Subcutaneous abdominal adipose tissue (tissue), 5 donors: ENCODE measurements at regions not wholly inside any gene's neighbourhood (a gene's known extent, or its start where the extent isn't known, plus 50 kb on each side); places are given as distances from the start of the nearest gene placed in this dataset.

Source experiments
- H3K27ac ChIP-seq: one replicate; pipeline ENCODE4 v1.7.0; 2013; ENCODE audit warnings: low read depth, mild to moderate bottlenecking, inconsistent platforms, low read length, moderate library complexity
- H3K27me3 ChIP-seq, 5 donors: one replicate each; pipeline ENCODE4 v1.7.0; 2013; ENCODE audit warnings: low read length in 5 of 5, inconsistent platforms in 1 of 5; ENCODE audit not compliant: control insufficient read depth in 5 of 5, insufficient read depth in 4 of 5
- H3K36me3 ChIP-seq, 5 donors: one replicate each; pipeline ENCODE4 v1.7.0; 2013; ENCODE audit warnings: low read length in 5 of 5; ENCODE audit not compliant: control insufficient read depth in 5 of 5, insufficient read depth in 5 of 5
- H3K4me1 ChIP-seq, 5 donors: one replicate each; pipeline ENCODE4 v1.7.0; 2013; ENCODE audit warnings: low read length in 5 of 5, mild to moderate bottlenecking in 3 of 5, moderate library complexity in 1 of 5; ENCODE audit not compliant: control insufficient read depth in 5 of 5, insufficient read depth in 5 of 5
- H3K4me3 ChIP-seq, 5 donors: one replicate each; pipeline ENCODE4 v1.7.0; 2013; ENCODE audit warnings: low read length in 5 of 5, low read depth in 1 of 5
- H3K9ac ChIP-seq, 5 donors: one replicate each; pipeline ENCODE4 v1.7.0; 2013; ENCODE audit warnings: low read length in 5 of 5, mild to moderate bottlenecking in 4 of 5, moderate library complexity in 3 of 5
- H3K9me3 ChIP-seq, 5 donors: one replicate each; pipeline ENCODE4 v1.7.0; 2013; ENCODE audit warnings: low read length in 5 of 5; ENCODE audit not compliant: control insufficient read depth in 5 of 5
- donor health status: healthy.
- donor health status: healthy.
- donor health status: healthy.
- donor health status: healthy.
- donor health status: healthy.

DNA sequence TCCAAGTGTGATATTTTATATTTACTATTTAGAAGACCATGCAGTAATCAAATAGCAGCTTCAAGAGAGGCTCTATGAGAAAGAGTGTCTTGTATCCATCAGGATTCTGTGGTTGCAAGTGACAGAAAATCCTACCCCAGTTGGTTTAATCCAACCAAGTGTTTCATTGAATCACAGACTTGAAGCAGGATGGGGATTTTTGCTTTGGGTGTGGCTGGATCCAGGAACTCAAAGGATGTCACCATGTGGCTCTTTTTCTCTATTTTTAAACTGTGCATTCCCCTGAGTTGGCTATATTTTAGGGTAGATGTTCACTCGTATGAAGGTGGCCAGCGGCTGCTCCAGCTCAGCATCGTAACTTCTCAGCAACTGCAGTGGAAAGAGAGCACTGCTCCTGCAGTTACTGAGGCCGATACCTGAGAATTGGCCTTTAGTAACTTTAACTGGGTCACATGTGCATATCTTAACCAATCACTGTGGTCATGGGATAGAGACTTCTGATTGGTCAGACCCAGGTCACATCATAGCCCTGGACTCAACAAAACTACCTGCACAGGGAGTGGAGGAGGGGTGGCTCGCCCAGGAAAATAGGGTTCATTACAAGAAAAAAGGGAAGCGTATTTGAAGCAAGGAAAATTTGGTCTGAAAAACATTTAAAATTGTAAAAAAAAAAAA lies 396.1 kb upstream of the SULF2 start:
- H3K9me3 ChIP-seq: no peaks in the 10 kb centered on the region
- H3K27ac ChIP-seq: no peak overlapping the region
- H3K36me3 ChIP-seq: no peaks in the 10 kb centered on the region
- H3K4me1 ChIP-seq: no peaks in the 10 kb centered on the region
- H3K9ac ChIP-seq: no peak overlapping the region
- no peak overlapping the region for H3K4me3 ChIP-seq
- peaks cover 0 to 2% (median 0%) of the 10 kb centered on the region in 5 donors for H3K27me3 ChIP-seq

DNA sequence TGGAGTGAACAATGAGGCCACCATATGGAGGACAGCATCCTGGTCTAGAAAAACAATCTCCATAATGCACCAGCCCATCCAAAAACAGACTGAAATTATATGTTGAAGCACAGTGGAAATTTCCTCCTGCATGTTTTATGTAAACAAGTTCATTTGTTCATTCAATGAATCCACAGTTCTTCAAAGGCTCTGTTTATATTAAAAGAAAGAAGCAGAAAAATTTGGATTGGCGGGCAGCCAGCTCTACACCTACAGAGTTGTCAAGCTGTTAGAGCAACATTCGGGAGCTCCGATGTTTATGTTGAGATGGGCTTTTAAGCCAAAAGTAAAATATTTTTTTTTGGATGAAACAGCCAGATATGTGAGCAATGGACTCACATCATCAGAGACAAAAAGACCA lies 395.3 kb upstream of the SULF2 start:
- Histone ChIP-seq H3K9me3 (no peaks in the 10 kb centered on the region), H3K4me3 (no peak overlapping the region), H3K4me1 (no peaks in the 10 kb centered on the region), H3K27me3 (peaks cover 0 to 2% (median 0%) of the 10 kb centered on the region in 5 donors), H3K36me3 (no peaks in the 10 kb centered on the region), H3K27ac (no peak overlapping the region), H3K9ac (no peak overlapping the region)

DNA sequence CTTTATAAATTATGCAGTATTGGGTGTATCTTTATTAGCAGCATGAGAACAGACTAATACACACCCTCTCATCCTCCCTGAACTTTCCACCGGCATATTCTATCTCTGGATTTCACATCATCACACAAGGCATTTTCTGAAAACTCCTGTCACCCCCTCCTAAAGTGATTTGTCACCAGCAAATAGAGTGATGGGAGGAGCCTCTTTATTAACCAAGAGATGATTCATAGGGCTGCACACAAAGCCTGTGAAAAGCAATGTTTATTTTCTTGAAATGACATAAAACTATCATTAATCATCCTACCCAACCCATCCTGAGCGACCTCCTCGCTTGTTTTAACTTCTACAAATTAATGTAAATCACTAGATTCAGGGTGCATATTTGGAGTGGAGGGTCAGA lies 394.7 kb upstream of the SULF2 start:
- Histone ChIP-seq H3K9me3 (no peaks in the 10 kb centered on the region), H3K36me3 (no peaks in the 10 kb centered on the region), H3K4me3 (no peak overlapping the region), H3K27me3 (peaks cover 0 to 2% (median 0%) of the 10 kb centered on the region in 5 donors), H3K4me1 (no peaks in the 10 kb centered on the region), H3K27ac (no peak overlapping the region), H3K9ac (no peak overlapping the region)

DNA sequence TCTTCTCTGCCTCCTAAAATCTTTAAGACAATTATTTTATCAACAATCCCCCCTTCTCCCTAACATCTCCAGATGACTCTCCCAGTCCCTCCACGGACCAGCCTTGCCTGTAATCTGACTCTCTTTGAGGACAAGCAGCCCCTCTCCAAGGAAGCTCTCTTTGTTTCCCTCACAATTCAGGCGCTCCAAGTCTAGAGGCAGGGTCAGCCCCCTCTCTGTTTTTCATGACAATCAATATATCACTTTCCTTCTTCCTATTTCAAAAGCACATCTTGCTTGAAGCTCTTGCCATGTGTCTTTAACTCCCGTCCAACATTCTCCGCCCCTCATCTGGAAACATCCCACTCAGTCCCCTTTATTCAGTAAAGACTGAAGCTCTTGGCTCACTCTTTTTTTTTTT lies 393.4 kb upstream of the SULF2 start:
- Histone ChIP-seq H3K9ac (no peak overlapping the region), H3K27ac (no peak overlapping the region), H3K4me3 (no peak overlapping the region)

DNA sequence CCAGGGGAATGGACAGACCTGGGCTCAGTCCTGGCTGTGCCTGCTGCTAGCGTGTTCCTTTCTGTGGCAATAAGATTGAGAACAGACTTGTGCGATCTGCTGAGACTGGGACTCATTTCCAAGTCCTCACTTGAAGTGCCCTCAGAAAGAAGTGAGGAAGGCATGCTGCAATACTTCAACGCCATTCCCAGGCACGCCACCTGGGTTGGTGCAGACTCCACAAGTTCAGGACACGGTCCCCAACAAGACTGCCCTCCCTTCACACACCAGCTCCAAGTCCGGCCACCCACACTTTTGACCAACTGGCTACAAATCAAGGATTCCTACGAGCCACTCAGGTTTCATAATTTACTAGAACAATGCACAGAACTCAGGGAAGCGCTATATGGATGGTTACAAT lies 391.8 kb upstream of the SULF2 start:
- Histone ChIP-seq H3K9ac (no peak overlapping the region), H3K9me3 (peaks cover 7 to 14% (median 10%) of the 10 kb centered on the region in 5 donors), H3K4me3 (no peak overlapping the region), H3K36me3 (no peaks in the 10 kb centered on the region), H3K27ac (no peak overlapping the region), H3K4me1 (no peaks in the 10 kb centered on the region), H3K27me3 (peaks cover 0 to 6% (median 3%) of the 10 kb centered on the region in 5 donors)

More for the DNA sequence above, 393.4 kb upstream of the SULF2 start:
- peaks cover 0 to under 1% (median 0%) of the 10 kb centered on the region in 5 donors for H3K9me3 ChIP-seq
- no peaks in the 10 kb centered on the region for H3K4me1 ChIP-seq
- no peaks in the 10 kb centered on the region for H3K36me3 ChIP-seq
- H3K27me3 ChIP-seq: peaks cover 0 to 2% (median 0%) of the 10 kb centered on the region in 5 donors

DNA sequence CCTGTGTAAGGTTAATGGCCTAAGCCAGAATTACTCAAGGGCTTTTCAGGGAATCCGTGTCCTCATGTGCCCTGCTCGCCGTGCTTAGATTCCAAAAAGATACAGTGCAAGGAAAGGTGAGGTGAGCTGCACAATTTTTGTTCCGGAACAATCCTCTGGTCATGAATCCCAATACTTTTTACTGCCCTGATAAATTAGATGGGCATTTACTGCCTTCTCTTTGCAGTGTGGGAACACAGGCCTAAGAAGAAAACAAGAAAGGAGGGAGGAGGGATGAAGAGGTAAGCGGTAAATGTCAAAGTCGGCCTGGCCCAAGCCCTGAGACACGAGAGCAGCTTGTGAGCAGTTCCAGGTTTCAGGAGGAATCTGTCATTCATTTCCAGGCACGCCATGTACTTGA lies 390.9 kb upstream of the SULF2 start:
- Histone ChIP-seq H3K9ac (no peak overlapping the region), H3K4me1 (no peaks in the 10 kb centered on the region), H3K9me3 (peaks cover 7 to 14% (median 10%) of the 10 kb centered on the region in 5 donors), H3K36me3 (no peaks in the 10 kb centered on the region), H3K27ac (no peak overlapping the region), H3K4me3 (no peak overlapping the region), H3K27me3 (peaks cover 0 to 11% (median 5%) of the 10 kb centered on the region in 5 donors)

DNA sequence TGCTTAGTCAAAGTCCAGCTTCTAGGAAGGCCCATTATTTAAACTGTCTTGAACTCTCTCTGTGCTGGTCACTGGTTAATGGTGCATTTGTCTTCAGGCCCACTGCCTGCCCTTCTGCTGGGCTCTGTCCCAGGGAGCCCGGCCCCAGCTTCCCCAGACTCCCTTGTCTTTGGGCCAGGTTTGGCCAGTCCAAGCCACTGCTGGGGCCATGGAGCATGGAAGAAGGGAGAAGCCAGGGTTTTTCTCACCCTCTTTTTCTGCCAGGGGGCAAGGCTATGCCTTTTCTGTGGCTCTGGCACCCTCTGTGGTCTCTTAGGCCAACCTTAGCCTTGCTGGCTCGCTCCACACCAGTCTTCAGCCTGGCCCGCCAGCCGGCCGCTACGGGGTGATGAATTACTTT lies 390.0 kb upstream of the SULF2 start:
- Histone ChIP-seq H3K9me3 (peaks cover 7 to 14% (median 10%) of the 10 kb centered on the region in 5 donors), H3K9ac (no peak overlapping the region), H3K4me3 (no peak overlapping the region), H3K27me3 (peaks cover 0 to 12% (median 5%) of the 10 kb centered on the region in 5 donors), H3K36me3 (no peaks in the 10 kb centered on the region), H3K27ac (no peak overlapping the region), H3K4me1 (no peaks in the 10 kb centered on the region)

DNA sequence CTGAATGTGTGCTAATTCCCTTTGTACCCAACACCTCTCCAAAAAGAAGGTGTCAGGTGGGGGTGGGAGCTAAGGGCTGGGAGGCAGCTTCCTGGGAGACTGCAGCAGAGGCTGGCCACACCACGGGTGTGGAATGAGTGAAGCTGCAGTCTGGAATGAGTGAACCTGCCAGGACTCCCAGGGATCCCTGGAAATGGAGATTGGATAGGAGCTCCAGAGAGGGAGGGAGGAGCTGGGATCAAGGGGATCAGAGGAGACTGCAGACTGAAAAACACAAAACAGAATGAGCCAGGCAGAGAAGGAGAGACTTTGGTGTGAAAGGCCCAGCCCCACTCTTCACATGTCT lies 387.0 kb upstream of the SULF2 start:
- H3K4me1 ChIP-seq: no peaks in the 10 kb centered on the region
- no peaks in the 10 kb centered on the region for H3K36me3 ChIP-seq
- peaks cover 7 to 14% (median 10%) of the 10 kb centered on the region in 5 donors for H3K9me3 ChIP-seq
- no peak overlapping the region for H3K27ac ChIP-seq
- H3K9ac ChIP-seq: no peak overlapping the region
- H3K27me3 ChIP-seq: peaks cover 0 to 13% (median 5%) of the 10 kb centered on the region in 5 donors
- H3K4me3 ChIP-seq: no peak overlapping the region

DNA sequence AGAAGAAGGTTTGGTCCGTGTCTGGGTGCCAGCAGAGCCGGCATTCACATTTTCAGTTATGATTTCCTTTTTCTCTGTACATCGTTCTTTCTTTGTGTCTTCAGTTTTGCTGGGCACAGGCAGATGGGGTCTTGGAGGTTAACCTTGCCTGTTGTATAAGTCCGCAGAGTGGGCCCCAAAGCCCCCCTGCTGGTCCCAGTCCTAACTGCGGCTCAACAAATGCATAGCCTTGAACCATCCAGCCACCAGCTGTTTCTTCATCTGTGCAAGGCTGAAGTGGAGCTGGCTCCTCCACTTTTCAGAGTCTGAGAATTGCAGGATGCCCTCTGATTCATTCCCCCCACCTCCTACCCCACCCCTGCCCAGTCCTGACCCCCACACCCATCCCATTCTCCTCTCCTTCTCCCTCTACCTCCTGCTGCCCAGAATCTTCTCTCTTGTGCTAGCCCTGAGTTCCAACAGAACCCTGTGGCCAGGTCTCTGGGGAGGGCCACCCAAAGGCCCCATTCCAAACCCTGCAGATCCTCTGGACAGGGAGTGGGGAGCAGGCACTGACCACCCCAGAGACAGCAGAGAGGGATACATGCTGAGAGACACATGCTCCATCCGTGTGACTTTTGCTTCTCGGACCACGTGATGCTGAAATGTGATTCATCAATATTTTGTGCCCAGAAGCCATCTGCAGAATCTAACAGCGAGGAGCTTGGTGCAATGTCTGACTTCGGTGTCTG lies 386.5 kb upstream of the SULF2 start:
- Histone ChIP-seq H3K9me3 (peaks cover 7 to 14% (median 10%) of the 10 kb centered on the region in 5 donors), H3K9ac (no peak overlapping the region), H3K36me3 (no peaks in the 10 kb centered on the region), H3K27me3 (peaks cover 0 to 13% (median 5%) of the 10 kb centered on the region in 5 donors), H3K27ac (no peak overlapping the region), H3K4me3 (no peak overlapping the region), H3K4me1 (no peaks in the 10 kb centered on the region)

DNA sequence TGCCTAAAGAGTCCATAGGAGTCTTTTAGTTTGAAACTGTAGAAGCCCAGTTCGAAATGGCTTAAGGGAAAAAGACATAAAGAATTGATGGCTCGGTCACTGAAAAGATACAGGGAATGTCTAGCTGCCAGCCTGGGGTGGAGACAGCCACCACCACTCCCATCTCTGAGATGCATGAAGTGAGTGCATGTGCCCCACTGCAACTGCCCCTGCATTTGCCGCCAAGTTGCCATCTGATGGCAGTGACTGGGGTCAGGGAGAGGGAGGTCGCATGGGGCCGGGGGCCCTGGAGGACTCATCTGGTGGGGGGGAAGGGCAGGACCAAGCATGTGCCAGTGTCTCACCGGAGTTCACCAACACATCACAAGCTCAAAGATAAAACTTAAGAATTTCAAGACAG lies 385.8 kb upstream of the SULF2 start:
- Histone ChIP-seq H3K9me3 (peaks cover 7 to 14% (median 10%) of the 10 kb centered on the region in 5 donors), H3K27me3 (peaks cover 0 to 15% (median 5%) of the 10 kb centered on the region in 5 donors), H3K9ac (no peak overlapping the region), H3K4me3 (no peak overlapping the region), H3K36me3 (no peaks in the 10 kb centered on the region), H3K27ac (no peak overlapping the region), H3K4me1 (no peaks in the 10 kb centered on the region)
